Sciatic nerve (tissue), 2 donors: ENCODE measurements at regions not wholly inside any gene's neighbourhood (a gene's known extent, or its start where the extent isn't known, plus 50 kb on each side); places are given as distances from the start of the nearest gene placed in this dataset.
A peak's percentile ranks its signal among the peaks of the same experiment; 100 is the strongest.

Experiments used
- ATAC-seq: fragments of 200-7000 bp; cut with Tn5 transposase; one replicate; pipeline ENCODE4 v1.9.1; 2020; ENCODE audit warnings: mild to moderate bottlenecking, moderate library complexity
- DNase-seq: peaks from one replicate; pipeline ENCODE4 v3.0.0-alpha.2; 2020; ENCODE audit warnings: low spot score
- intact Hi-C: fragments of 100-400 bp; cut with DNase I; formaldehyde crosslinking; loops from one replicate; pipeline ENCODE4 v1.14.2; 2022
- donor health status: DM: no; HTN: no; CAD: no.
- donor health status: DM: no; HTN: no; CAD: no.

DNA sequence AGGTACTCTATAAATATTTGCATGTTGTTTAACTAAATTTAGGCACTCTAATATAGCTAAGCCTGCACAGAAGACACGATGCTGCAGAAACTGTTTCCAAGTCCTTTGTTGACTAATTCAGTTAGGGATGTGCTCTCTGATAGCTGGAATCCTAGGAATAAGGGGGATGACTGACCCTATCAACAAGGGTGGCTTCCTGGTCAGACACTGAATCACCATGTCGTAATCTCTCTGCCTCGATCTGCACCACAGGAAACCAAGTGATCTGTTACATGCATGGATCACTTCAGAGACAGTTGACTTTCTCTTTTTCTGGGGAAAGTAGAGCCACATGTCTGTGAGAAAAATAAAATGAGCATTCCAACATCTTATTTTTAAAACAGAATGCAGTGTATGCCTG, 169.1 kb downstream of the GUCY2F start:
- DNase-seq (no peak), ATAC-seq (no peak)
- intact Hi-C loops = no loop called here

DNA sequence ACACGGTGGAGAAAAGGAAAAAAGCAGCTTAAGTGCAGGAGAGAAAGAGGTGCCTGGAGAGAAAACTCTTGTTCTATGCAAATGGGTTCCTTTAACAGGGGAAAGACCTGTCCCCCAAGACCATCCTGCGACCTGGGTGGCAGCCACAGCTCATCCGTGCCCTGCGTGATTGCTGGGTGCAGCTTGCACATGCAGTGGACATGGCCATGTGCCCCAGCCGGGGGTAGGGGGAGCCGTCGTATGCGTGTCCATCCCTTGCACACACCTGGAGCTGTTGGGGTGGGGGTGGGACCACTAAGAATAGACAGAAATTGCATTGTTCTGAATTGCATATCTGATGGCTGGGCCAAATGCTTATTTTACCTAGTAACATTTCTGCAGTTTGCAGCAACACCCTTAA, 171.9 kb downstream of the GUCY2F start:
- DNase-seq (no peak), ATAC-seq (no peak)
- intact Hi-C loops = no loop called here

DNA sequence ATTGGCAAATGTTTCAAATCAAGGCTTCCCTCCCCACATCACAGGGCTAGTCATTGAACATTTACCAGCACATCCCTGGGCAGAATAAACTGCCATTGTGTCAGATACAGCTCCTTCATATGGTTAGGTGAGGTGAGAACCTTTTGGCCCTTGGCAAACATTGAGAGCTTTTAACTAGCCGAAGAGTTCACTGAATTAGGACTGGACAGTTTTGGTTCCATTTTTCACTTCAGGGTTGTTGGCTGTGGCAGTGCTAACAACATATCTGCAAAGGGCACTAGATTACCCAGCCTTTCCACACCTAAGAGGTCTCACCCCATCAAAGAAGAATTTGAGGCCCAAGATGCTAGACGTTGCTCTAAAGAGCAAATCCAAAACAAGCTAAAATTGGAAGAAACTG, 180.7 kb downstream of the GUCY2F start:
- intact Hi-C loops = no loop called here
- ATAC-seq = no peak
- no peak for DNase-seq

DNA sequence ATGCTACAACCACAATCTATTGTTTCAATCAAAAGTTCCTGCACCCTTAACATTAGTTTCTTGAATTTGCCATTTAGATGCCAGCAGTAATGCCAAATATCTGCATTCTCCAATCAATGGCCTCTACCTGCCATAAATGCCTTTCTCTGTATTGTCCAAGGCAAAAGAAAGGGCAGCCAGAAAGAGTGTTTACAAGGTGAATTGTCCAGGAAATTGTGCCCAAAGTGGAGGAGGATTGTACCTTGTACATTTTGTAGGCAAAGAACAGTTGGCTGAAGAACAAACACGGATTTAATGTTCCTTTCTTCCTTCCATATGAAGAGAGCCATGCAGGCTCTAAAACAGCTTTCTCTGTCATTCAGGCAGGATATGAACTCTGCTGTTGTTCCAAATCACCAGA, 181.5 kb downstream of the GUCY2F start:
- intact Hi-C loops = no loop called here
- ATAC-seq (no peak), DNase-seq (no peak)

DNA sequence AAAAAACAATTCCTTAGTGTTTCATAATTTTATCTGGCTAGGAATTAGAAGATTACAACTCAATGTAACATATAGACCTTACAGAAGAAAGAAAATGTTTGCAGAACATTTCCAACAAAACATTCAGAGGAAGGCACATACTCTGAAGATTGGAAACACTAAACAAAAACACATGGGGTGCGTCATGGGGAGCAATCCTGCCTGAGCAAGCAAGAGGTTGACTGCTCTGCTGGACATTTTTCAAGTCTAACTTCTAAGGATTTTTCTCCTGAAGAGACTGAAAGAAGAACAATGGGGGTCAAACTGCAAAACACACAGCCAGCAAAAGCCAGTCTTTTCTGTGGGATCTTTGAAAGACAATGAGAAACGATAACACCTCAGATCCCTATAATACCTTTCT, 182.8 kb downstream of the GUCY2F start:
- DNase-seq (no peak), ATAC-seq (no peak)
- intact Hi-C loops = no loop called here

DNA sequence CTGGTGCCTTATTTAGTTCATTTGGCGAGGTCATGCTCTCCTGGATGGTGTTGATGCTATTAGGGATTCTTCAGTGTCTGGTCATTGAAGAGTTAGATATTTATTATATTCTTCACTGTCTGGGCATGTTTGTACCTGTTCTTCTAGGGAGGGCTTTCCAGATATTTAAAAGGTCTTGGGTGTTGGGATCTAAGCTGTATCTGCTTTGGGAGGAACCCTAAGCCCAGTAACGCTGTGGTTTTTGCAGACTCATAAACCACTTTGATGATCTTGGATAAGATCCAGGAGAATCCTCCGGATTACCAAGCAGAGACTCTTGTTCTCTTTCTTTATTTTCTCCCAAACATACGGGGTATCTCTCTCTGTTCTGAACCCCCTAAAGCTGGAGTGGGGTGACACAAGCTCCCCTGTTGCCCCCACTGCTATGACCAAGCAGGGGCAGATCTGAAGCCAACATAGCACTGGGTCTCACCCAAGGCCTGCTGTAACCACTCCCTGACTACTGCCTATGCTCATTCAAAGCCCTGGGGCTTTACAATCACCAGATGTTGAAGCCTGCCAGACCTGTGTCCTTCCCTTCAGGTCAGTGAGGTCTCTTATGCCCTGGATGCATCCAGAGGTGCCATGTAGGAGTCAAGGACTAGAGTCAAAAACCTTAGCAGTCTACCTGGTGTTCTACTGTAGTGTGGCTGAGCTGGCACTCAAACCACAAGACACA, 187.6 kb downstream of the GUCY2F start:
- intact Hi-C loops = no loop called here

DNA sequence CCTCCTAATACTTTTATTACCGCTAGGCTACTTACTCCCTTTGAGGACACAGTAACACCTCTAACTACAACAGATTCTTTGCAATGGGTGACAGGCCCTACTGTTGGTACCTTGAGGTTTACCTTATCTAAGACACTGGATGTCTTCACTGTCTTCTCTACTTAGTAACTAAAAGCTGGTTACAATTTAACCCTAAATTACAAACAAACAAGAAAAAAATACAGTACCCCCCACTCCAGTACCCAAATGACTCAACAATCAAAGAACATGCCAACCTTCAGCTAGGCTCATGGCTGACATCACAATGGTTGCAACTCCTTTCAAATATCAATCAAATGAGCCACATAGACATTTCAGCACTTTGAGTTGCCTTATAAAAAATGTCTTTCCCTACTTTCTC, 198.0 kb downstream of the GUCY2F start:
- intact Hi-C loops = no loop called here
- ATAC-seq (no peak), DNase-seq (no peak)

More for the DNA sequence above, 187.6 kb downstream of the GUCY2F start:
- DNase-seq (no peak), ATAC-seq (no peak)

DNA sequence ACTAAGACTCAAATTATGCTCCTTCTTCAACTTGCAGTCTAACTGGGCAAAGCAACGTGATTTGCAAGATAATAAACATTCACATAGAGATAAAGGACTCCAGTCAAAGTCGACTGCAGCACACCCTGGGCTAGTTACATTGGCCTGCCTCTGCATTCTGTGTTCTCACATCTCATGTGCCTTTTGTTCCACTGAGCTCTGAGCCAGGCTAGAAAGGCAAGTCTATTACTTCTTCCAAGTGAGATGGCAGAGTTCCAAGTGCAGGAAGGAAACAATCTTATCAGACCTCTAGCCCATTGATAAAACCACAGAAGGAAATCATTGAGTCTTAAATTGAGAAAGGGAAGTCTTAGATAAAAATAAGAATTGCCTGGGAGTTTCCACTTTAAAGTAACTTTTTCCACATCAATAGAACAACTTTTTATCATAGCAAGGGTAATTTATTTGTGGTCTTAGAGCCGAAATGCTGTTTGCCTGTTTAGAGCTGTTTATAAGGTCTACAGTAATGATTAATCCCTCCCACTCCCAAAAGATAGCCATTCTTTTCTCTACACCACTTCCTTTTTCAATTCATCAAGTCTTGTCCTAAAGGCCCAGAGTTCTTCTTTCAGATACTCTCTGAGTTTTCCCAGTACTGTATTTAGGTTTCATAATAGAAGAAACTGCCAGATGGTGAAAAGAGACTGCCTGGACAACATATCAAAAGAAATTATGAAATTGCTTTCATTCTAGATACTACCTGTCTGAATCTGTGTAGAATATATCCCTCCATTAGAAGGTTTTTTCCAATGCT, 200.2 kb downstream of the GUCY2F start:
- DNase-seq (no peak), ATAC-seq (peak; percentile 55)
- intact Hi-C loops = no loop called here

DNA sequence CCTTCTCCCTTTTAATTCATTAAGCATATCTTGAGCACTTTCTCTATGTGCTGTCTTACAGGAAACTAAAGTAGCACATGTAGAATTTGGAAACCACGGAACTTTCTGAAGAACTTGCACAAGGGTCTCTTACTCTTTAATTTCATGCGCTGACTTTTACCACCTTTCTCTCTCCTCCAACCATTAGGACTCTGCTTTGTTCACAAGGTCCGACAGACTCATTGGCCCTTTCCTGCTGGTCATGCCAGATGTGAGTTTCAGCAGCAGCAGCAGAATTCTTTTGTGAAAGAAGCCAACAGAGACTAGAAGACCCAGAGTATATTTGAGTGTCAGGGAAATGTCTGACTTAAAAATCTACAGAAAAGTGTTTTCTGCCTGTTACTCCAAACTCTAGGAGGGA, 207.1 kb downstream of the GUCY2F start:
- DNase-seq = no peak
- intact Hi-C loops = no loop called here
- no peak for ATAC-seq

DNA sequence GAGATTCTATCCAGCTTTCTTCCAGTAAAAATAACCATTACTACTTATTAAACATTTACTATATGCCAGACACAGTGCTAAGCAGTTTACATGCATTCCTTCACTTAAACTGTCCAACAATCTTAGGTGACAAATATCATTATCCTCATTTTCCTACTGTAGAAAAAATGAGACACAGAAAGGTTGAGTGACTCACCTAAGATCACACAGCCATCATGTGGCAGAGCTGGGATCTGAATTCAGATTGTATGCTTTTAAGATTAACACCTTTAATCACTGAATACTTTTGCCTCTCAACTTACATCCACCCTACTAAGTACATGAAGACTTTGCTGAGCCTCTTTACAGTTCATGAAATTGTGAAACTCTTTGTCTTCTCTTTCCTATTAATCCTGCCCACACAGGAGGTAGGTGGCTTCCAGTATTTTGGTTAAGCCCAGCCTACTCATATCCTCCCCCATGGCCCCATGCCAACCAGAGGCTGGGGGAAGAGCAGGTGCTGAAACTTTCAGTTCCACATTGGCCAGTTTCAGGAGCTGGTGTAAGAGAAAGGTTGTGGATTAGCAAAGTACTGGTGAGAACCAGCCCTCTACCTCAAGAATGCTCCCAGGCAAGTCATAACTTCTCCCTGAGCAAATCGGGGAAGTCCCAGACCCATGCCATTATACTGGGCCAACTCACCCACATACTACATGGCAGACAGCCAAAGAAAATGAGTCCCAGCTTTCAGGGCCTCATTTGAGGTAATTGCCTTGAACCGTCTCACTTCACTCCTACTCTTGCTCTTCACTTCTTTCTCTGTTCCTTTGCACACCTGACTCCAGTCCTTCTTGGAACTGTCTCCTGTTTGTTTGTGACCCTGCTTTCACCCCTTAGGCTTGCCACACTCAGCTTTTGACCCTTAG, 211.1 kb downstream of the GUCY2F start:
- ATAC-seq = no peak
- intact Hi-C loops = no loop called here
- DNase-seq = no peak

DNA sequence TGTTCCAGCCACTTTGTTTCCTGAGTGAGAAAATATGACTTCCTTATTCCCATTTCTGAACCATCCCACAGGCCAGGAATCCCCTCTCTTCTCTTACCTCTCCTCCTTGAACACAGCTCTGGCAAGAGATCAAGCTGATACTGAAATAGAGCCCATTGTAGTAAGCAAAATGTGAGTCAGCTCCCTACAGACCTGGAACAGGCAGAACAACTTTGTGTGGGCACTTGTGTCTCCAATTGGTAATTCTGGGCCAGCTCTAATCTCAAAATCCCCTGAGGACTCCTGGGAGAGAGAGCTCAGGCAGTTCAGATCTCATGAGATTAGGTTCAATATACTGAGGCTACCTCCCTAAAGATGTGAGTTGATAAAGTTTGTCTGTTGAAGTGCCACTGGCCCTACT, 213.5 kb downstream of the GUCY2F start:
- intact Hi-C loops = no loop called here
- ATAC-seq (no peak), DNase-seq (no peak)

DNA sequence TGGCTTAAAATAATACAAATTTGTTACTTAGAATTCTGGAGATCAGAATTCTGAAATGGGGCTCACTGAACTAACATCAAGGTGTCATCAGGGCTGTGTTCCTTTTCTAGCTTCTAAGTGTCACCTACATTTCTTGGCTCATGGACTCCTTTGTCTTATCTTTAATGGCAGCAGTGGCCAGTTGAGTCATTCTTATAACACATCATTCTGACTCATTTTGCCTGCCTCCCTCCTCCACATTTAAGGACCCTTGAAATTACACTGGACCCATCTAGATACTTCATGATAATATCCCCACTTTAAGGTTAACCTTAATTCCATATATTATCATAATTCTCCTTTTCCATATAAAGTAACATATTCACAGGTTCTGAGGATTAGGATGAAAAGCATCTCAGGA, 215.9 kb downstream of the GUCY2F start:
- no peak for ATAC-seq
- intact Hi-C loops = no loop called here
- no peak for DNase-seq

DNA sequence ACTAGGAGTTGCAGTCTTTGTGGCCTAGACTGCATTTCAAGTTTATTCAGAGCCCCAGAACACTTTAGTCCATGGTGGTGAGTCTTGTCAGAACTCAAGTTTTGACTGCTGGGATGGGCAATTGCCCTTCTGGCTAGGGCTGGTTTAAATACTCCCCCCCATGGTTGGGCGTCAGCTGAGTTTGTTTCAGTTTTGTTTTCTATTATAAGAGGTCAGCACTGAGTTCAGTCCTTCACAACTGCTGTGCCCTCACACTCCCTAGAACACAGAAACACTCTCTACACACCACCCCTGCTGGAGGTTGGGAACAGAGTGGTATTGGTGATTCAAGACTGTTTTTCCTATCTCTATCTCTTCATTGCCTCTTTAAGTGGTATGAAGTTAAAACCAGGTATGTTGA, 217.0 kb downstream of the GUCY2F start:
- no peak for ATAC-seq
- intact Hi-C loops = no loop called here

DNA sequence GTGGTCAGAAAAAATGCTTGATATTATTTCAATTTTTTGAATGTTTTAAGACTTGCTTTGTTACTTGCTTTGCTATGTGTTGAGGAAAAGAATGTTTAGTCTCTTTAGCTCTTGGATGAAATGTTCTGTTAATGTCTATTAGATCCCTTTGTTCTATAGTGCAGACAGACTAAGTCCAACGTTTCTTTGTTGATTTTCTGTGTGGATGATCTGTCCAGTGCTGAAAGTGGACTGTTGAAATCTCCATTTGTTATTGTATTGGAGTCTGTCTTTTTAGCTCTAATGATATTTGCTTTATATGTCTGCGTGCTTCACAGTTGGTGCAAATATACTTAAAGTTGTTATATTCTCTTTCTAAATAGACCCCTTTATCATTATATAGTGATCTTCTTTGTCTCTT, 220.6 kb downstream of the GUCY2F start:
- DNase-seq (no peak), ATAC-seq (no peak)
- intact Hi-C loops = no loop called here

More for the DNA sequence above, 217.0 kb downstream of the GUCY2F start:
- no peak for DNase-seq

DNA sequence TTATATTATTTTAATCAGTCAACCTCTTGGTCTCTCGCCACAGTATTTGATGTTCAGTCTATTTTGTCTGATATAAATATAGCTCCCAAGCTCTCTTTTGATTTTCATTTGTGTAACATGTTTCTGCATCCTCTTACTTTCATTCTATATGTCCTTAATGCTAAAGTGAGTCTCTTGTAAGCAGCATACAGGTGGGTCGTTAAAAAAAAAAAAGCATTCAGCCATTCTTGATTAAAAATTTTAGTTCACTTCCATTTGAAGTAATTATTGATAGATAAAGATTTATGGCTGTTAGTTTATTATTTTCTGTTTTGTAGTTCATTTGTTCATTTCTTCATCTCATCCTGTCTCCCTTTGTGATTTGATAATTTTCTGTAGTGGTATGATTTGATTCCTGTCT, 229.1 kb downstream of the GUCY2F start:
- intact Hi-C loops = no loop called here
- DNase-seq (no peak), ATAC-seq (no peak)

DNA sequence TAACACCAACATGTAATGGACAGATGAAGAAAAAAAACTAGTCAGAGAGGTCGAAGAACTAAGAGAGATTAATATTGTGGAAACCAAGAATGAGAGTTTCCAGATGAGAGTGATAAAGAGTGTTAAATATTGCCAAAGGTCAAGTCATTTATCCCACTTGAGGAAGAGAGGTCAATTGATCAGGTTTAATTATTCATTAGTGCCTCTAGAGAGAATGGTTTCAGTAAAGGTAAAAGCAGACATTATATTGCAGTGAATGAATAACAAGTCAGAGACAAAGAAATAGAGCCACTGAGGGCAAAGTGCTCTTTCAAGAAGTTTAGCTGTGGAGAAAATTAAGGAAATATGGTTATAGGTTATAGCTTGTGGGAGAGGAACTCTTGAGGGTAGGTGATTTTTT, 263.1 kb downstream of the GUCY2F start:
- DNase-seq = no peak
- intact Hi-C loops = no loop called here
- no peak for ATAC-seq

DNA sequence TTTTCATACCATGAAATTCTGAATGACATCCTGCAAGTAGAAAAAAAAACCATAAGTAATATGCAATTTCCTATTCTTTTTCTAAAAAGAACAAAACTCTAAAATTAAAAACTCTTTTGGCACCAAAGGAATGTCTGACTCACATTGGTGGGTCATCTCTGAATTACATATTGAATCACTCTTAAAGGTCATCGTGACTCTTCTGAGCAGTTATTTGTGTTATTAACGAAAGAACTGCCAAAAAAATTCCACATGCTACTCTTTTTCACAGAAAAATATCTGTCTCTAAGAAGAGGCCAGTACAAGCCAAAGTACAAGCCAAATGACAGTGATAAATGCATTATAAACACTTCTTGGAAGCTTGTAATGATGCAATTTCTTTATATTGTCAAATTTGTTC, 282.2 kb downstream of the GUCY2F start:
- ATAC-seq (no peak), DNase-seq (no peak)
- intact Hi-C loops = no loop called here

DNA sequence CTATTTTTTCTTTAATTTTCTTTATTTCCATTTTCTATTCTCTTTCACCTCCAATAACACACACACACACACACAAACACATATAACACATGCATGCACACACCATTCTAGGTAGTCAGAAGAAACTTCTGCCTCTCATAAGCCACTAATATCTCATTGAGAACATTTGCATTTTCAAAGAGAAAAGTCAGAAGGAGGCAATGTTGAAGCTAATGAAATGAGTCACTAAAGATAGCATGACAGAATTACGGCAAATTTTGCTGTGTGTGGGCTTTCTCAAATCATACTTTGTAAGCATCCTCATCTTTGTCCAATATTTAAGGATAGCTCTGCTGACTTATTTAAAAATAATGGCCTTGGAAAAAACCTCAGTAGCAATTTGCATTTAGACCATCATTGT, 291.3 kb downstream of the GUCY2F start:
- intact Hi-C loops = no loop called here
- ATAC-seq = no peak
- no peak for DNase-seq

DNA sequence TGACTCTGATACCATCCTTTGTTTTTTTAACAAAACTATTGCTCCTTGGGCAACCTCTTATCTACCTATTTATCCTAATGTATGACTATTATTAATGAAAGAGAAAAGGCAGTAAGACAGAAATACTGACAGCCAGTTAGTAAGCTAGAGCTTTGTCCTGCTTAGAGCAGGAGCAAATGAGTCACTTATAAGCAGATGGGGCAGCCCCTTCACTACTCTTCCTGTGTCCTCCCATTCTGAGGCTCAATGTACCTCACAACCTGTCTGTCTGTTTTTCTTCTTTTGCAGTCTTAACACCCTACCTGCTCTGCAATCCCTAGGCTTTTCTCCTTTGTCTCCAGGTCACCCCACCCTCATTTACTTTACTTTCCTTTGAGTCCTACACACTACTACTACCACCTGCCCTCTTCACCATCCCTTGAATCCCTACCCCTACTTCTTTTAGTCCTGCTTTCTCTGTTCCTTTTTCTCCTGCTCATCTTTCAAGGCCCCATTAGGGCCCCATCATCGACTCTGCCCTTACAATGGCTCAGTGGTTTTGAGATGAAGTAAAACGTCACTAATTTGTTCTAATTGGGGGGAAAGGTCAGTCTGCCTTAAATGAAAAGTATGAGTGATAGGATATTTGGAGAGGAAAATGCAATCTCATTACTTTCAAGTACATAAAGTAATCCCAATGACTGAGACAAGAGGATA, 294.3 kb downstream of the GUCY2F start:
- no peak for ATAC-seq
- intact Hi-C loops = no loop called here
- no peak for DNase-seq
